H1 (cell line): ENCODE measurements at regions not wholly inside any gene's neighbourhood (a gene's known extent, or its start where the extent isn't known, plus 50 kb on each side); places are given as distances from the start of the nearest gene placed in this dataset.
A peak's percentile ranks its signal among the peaks of the same experiment; 100 is the strongest.

Experiments used
- CTCF ChIA-PET: fragments of 300-600 bp; sonication (Branson Sonifier 250); formaldehyde crosslinking; loops from one replicate; lab custom pipeline; 2021; ENCODE audit not compliant: partially characterized antibody; lab: Charles Lee
- POLR2A ChIA-PET: fragments of 300-600 bp; sonication (Branson Sonifier 250); formaldehyde crosslinking; loops from one replicate; lab custom pipeline; 2021; ENCODE audit warnings: inconsistent platforms; ENCODE audit not compliant: partially characterized antibody; lab: Charles Lee
- DNase-seq, 2 experiments: peaks; one replicate each; pipeline versions ENCODE4 v3.0.0 to v3.0.0-alpha.2; 2010 to 2022; ENCODE audit warnings: low spot score in 2 of 2, low read depth in 1 of 2, mixed read lengths in 1 of 2
- FAIRE-seq: peaks from 2 replicates; lab custom pipeline; 2011; peaks lifted over from hg19 to GRCh38; lab: Jason Lieb, UNC
- H2AFZ ChIP-seq: 2 replicates; pipeline ENCODE4 v1.8.1; 2012; ENCODE audit warnings: low read length, inconsistent platforms
- H2AK5ac ChIP-seq: 2 replicates; pipeline ENCODE4 v1.6.1; 2013; ENCODE audit warnings: low read depth, low read length
- H2BK120ac ChIP-seq: replicated peaks from 2 replicates; pipeline ENCODE3; 2013; ENCODE audit warnings: low read depth, low read length, inconsistent platforms
- H2BK12ac ChIP-seq: 2 replicates; pipeline ENCODE4 v1.6.1; 2013; ENCODE audit warnings: low read depth, low read length
- H2BK15ac ChIP-seq: 2 replicates; pipeline ENCODE4 v1.6.1; 2013; ENCODE audit warnings: low read length
- H2BK20ac ChIP-seq: 2 replicates; pipeline ENCODE4 v1.6.1; 2013; ENCODE audit warnings: low read length
- H2BK5ac ChIP-seq: 2 replicates; pipeline ENCODE4 v1.6.1; 2013; ENCODE audit warnings: low read depth, low read length
- H3K14ac ChIP-seq: 2 replicates; pipeline ENCODE4 v1.6.1; 2013; ENCODE audit warnings: inconsistent platforms; ENCODE audit not compliant: insufficient read length
- H3K18ac ChIP-seq: 2 replicates; pipeline ENCODE4 v1.6.1; 2013; ENCODE audit warnings: low read length; ENCODE audit errors: extremely low read depth
- H3K23ac ChIP-seq: 2 replicates; pipeline ENCODE4 v1.6.1; 2013; ENCODE audit warnings: inconsistent platforms; ENCODE audit not compliant: insufficient read length
- H3K23me2 ChIP-seq: 2 replicates; pipeline ENCODE4 v1.6.1; 2013; ENCODE audit warnings: low read depth, low read length
- H3K27ac ChIP-seq: 2 replicates; pipeline ENCODE4 v1.6.1; 2011; ENCODE audit warnings: low read depth, low read length, inconsistent platforms
- H3K27me3 ChIP-seq, 4 experiments: replicated peaks in 1 of 4; 1 replicate in 1 of 4; 2 replicates in 3 of 4; pipeline versions ENCODE4 v1.6.1 to v1.8.1; 2011 to 2013; ENCODE audit warnings: low read length in 3 of 4, mild to moderate bottlenecking in 3 of 4, inconsistent platforms in 2 of 4, mixed read lengths in 2 of 4, moderate library complexity in 1 of 4; ENCODE audit not compliant: control insufficient read depth in 3 of 4, insufficient read depth in 3 of 4; ENCODE audit errors: extremely low read depth in 1 of 4
- H3K36me3 ChIP-seq, 4 experiments: 2 replicates each; pipeline versions ENCODE4 v1.6.1 to v1.8.1; 2011 to 2013; ENCODE audit warnings: mild to moderate bottlenecking in 4 of 4, low read length in 3 of 4, moderate library complexity in 2 of 4, control low read depth in 1 of 4, inconsistent platforms in 1 of 4; ENCODE audit not compliant: insufficient read depth in 4 of 4, control insufficient read depth in 2 of 4
- H3K4ac ChIP-seq: replicated peaks from 2 replicates; pipeline ENCODE3; 2013; ENCODE audit warnings: low read length, low read depth, mixed read lengths, inconsistent platforms; ENCODE audit not compliant: insufficient read length
- H3K4me1 ChIP-seq, 4 experiments: replicated peaks in 1 of 4; 1 replicate in 1 of 4; 2 replicates in 3 of 4; pipeline versions ENCODE4 v1.6.1 to v1.8.1; 2011 to 2013; ENCODE audit warnings: low read length in 3 of 4, inconsistent platforms in 2 of 4, mixed read lengths in 1 of 4; ENCODE audit not compliant: insufficient read depth in 4 of 4, control insufficient read depth in 3 of 4
- H3K4me2 ChIP-seq, 2 experiments: 2 replicates each; pipeline versions ENCODE4 v1.6.1 to v1.8.1; 2011 to 2013; ENCODE audit warnings: low read depth in 2 of 2, low read length in 2 of 2, control low read depth in 1 of 2, inconsistent platforms in 1 of 2, mild to moderate bottlenecking in 1 of 2; ENCODE audit not compliant: insufficient read depth in 1 of 2
- H3K4me3 ChIP-seq, 4 experiments: fragments of 200-600, 300-600 bp in 1 of 4; sonication (generic), shearing (Covaris generic), sonication (Bioruptor Twin) in 1 of 4; 2 replicates each; pipeline versions ENCODE4 v1.5.1 to v1.8.1; 2011 to 2016; ENCODE audit warnings: low read length in 4 of 4, low read depth in 3 of 4, control low read depth in 2 of 4, inconsistent platforms in 2 of 4, mild to moderate bottlenecking in 2 of 4, mixed read lengths in 1 of 4, moderate library complexity in 1 of 4; ENCODE audit not compliant: insufficient read depth in 2 of 4; ENCODE audit errors: extremely low read depth in 1 of 4
- H3K56ac ChIP-seq: replicated peaks from 2 replicates; pipeline ENCODE3; 2013; ENCODE audit warnings: low read depth, mild to moderate bottlenecking, mixed read lengths, low read length, inconsistent platforms; ENCODE audit not compliant: insufficient read length
- H3K79me1 ChIP-seq: 2 replicates; pipeline ENCODE4 v1.6.1; 2013; ENCODE audit warnings: low read depth, low read length, control low read depth
- H3K79me2 ChIP-seq, 2 experiments: 2 replicates each; pipeline versions ENCODE4 v1.6.1 to v1.8.1; 2012 to 2013; ENCODE audit warnings: low read length in 2 of 2, mild to moderate bottlenecking in 2 of 2, inconsistent platforms in 1 of 2; ENCODE audit not compliant: insufficient read depth in 2 of 2, control insufficient read depth in 1 of 2
- H3K9ac ChIP-seq, 4 experiments: replicated peaks in 1 of 4; 1 replicate in 1 of 4; 2 replicates in 3 of 4; pipeline versions ENCODE4 v1.6.1 to v1.8.1; 2011 to 2013; ENCODE audit warnings: low read depth in 3 of 4, low read length in 3 of 4, control low read depth in 2 of 4, mild to moderate bottlenecking in 2 of 4, moderate library complexity in 2 of 4, inconsistent platforms in 1 of 4; ENCODE audit errors: extremely low read depth in 1 of 4
- H3K9me3 ChIP-seq, 2 experiments: 2 replicates each; pipeline versions ENCODE4 v1.6.1 to v1.8.1; 2012 to 2013; ENCODE audit warnings: mild to moderate bottlenecking in 2 of 2, moderate library complexity in 2 of 2, control low read depth in 1 of 2, inconsistent platforms in 1 of 2, low read depth in 1 of 2, low read length in 1 of 2, mixed read lengths in 1 of 2; ENCODE audit not compliant: insufficient read depth in 2 of 2
- H4K20me1 ChIP-seq, 2 experiments: replicated peaks in 1 of 2; 2 replicates each; pipeline versions ENCODE3 to v1.8.1; 2011 to 2013; ENCODE audit warnings: inconsistent platforms in 2 of 2, low read length in 2 of 2, mild to moderate bottlenecking in 1 of 2; ENCODE audit not compliant: insufficient read depth in 2 of 2, control insufficient read depth in 1 of 2
- H4K5ac ChIP-seq: 2 replicates; pipeline ENCODE4 v1.6.1; 2013; ENCODE audit warnings: low read length, low read depth, mixed read lengths, inconsistent platforms; ENCODE audit not compliant: insufficient read length
- H4K8ac ChIP-seq: 2 replicates; pipeline ENCODE4 v1.8.0; 2013; ENCODE audit warnings: mild to moderate bottlenecking, moderate library complexity, low read length, inconsistent platforms; ENCODE audit not compliant: insufficient read depth; ENCODE audit errors: extremely low read depth
- H4K91ac ChIP-seq: replicated peaks from 2 replicates; pipeline ENCODE3; 2013; ENCODE audit warnings: low read length, mixed read lengths, inconsistent platforms; ENCODE audit not compliant: insufficient read length
- ATF3 ChIP-seq: IDR thresholded peaks from 2 replicates; pipeline ENCODE4 v1.6.1; 2011; ENCODE audit warnings: low read depth, mild to moderate bottlenecking, low read length; ENCODE audit not compliant: insufficient read depth
- CBX5 ChIP-seq: fragments of 300-800, 300-1000 bp; sonication (generic); IDR thresholded peaks from 2 replicates; pipeline ENCODE4 v1.7.1; 2016; ENCODE audit warnings: antibody characterized with exemption, low read length, low read depth
- CHD1 ChIP-seq: IDR thresholded peaks from 2 replicates; pipeline ENCODE4 v1.6.1; 2012; ENCODE audit warnings: low read depth, low read length, improper control_type of control experiment
- EGR1 ChIP-seq: IDR thresholded peaks from 2 replicates; pipeline ENCODE4 v1.6.1; 2011; ENCODE audit warnings: low read depth, low read length, borderline replicate concordance
- EP300 ChIP-seq, 2 experiments: IDR thresholded peaks; 1 replicate in 1 of 2; 2 replicates in 1 of 2; pipeline ENCODE4 v1.6.1; 2011 to 2012; ENCODE audit warnings: low read depth in 2 of 2, low read length in 2 of 2, mild to moderate bottlenecking in 2 of 2, borderline replicate concordance in 1 of 2, inconsistent platforms in 1 of 2, moderate library complexity in 1 of 2
- JUND ChIP-seq: IDR thresholded peaks from 2 replicates; pipeline ENCODE4 v1.6.1; 2011; ENCODE audit warnings: mild to moderate bottlenecking, improper control_type of control experiment, low read length
- POU5F1 ChIP-seq: IDR thresholded peaks from 2 replicates; pipeline ENCODE4 v1.6.1; 2011; ENCODE audit warnings: low read depth, mild to moderate bottlenecking, low read length, moderate library complexity
- SP2 ChIP-seq: IDR thresholded peaks from 2 replicates; pipeline ENCODE4 v1.6.1; 2012; ENCODE audit warnings: mild to moderate bottlenecking, low read length, inconsistent platforms
- TEAD4 ChIP-seq: IDR thresholded peaks from 2 replicates; pipeline ENCODE4 v1.6.1; 2012; ENCODE audit warnings: low read depth, low read length, inconsistent platforms, mixed read lengths

- no peak overlapping the region for H3K56ac ChIP-seq
- H3K4ac ChIP-seq = no peak overlapping the region
- no peak overlapping the region for H3K4me3 ChIP-seq
- no peak overlapping the region for H2BK5ac ChIP-seq
- no peak overlapping the region for H4K8ac ChIP-seq
- no peak overlapping the region for H3K14ac ChIP-seq
- no peaks in the 10 kb centered on the region for H3K4me1 ChIP-seq
- no peaks in the 10 kb centered on the region for H3K79me1 ChIP-seq
- no peak overlapping the region for H3K4me2 ChIP-seq
- no peaks in the 10 kb centered on the region for H3K9me3 ChIP-seq
- no peaks in the 10 kb centered on the region for H3K36me3 ChIP-seq
- ChIA-PET CTCF (interaction anchor here (1.0 to 1.3 kb wide), 3 partner anchors 24 to 290 kb away, joined by 3 to 4 read pairs (median 3); no protein-coding TSS in a partner anchor), POLR2A (no interaction called here)
- H3K9ac ChIP-seq = no peak overlapping the region
- no peak overlapping the region for H2BK15ac ChIP-seq
- H3K18ac ChIP-seq = no peak overlapping the region
- no peaks in the 10 kb centered on the region for H3K23me2 ChIP-seq
- H3K23ac ChIP-seq = no peak overlapping the region
- H3K79me2 ChIP-seq = no peaks in the 10 kb centered on the region
- DNase-seq (no peak), FAIRE-seq (no peak)
- H2AK5ac ChIP-seq = no peak overlapping the region
- no peak overlapping the region for H3K27ac ChIP-seq
- no peak overlapping the region for H2BK20ac ChIP-seq
- TF ChIP-seq POU5F1 (no peak), SP2 (no peak), CHD1 (no peak), JUND (no peak), EGR1 (no peak), ATF3 (no peak), EP300 (IDR thresholded peaks at IDR 0.05; ENCODE audit: borderline replicate concordance in 1 of 2, low read depth in 2 of 2, low read length in 2 of 2) (no peak), TEAD4 (no peak), CBX5 (no peak)
- H2BK12ac ChIP-seq = no peak overlapping the region
- no peak overlapping the region for H4K91ac ChIP-seq
- H2BK120ac ChIP-seq = no peak overlapping the region
- H4K20me1 ChIP-seq = no peaks in the 10 kb centered on the region
- H3K27me3 ChIP-seq = no peaks in the 10 kb centered on the region
- 0 out of 2 replicates have a peak overlapping the region, but pooled peaks have one; percentile 18 for H2AFZ ChIP-seq
- H4K5ac ChIP-seq = no peak overlapping the region
Measured at GRCh38 chr10:84903320-84903719, 574.9 kb downstream of the CCSER2 start.
